LNCaP clone FGC (cell line): ENCODE measurements at regions not wholly inside any gene's neighbourhood (a gene's known extent, or its start where the extent isn't known, plus 50 kb on each side); places are given as distances from the start of the nearest gene placed in this dataset.

Experiments
- DNase-seq: peaks from one replicate; pipeline ENCODE4 v3.0.0-alpha.2; 2011; ENCODE audit warnings: low read depth
- H3K4me3 ChIP-seq: 2 replicates; pipeline ENCODE4 v1.5.1; 2011; ENCODE audit warnings: mild to moderate bottlenecking, low read depth, low read length, control low read depth
- TF ChIP-seq, protein P1 (sequence below): IDR thresholded peaks from 2 replicates; pipeline ENCODE4 v1.5.1; 2012; ENCODE audit warnings: mild to moderate bottlenecking; ENCODE audit not compliant: control insufficient read depth, insufficient read depth; ENCODE audit errors: extremely low read depth

- no peak overlapping the region for H3K4me3 ChIP-seq
- TF ChIP-seq, protein P1, sequence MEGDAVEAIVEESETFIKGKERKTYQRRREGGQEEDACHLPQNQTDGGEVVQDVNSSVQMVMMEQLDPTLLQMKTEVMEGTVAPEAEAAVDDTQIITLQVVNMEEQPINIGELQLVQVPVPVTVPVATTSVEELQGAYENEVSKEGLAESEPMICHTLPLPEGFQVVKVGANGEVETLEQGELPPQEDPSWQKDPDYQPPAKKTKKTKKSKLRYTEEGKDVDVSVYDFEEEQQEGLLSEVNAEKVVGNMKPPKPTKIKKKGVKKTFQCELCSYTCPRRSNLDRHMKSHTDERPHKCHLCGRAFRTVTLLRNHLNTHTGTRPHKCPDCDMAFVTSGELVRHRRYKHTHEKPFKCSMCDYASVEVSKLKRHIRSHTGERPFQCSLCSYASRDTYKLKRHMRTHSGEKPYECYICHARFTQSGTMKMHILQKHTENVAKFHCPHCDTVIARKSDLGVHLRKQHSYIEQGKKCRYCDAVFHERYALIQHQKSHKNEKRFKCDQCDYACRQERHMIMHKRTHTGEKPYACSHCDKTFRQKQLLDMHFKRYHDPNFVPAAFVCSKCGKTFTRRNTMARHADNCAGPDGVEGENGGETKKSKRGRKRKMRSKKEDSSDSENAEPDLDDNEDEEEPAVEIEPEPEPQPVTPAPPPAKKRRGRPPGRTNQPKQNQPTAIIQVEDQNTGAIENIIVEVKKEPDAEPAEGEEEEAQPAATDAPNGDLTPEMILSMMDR: no peak
- no peak for DNase-seq
Observed at GRCh38 chr14:101276309-101277091, 284.8 kb upstream of the DIO3 start.

DNA sequence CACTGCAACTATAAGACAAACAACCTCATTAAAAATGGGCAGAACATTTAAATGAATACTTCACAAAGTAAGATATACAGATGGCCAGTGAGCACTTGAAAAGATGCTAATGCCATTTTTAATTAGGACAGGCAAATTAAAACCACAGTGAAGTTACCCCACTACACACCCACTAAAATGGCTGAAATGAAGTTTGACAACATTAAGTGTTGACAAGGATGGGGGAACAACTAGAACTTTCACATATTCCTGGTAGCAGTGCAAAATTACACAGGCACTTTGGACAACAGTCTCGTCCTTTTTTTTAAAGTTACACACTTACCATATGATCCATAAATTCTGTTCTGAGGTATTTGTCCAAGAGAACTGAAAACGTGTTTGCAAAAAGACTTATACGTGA is 278.9 kb upstream of the DIO3 start:
- no peak overlapping the region for H3K4me3 ChIP-seq
- TF ChIP-seq, protein P1: no peak
- no peak for DNase-seq

GRCh38 chr14:101284711-101285110 is 276.6 kb upstream of the DIO3 start:
- TF ChIP-seq, protein P1: no peak

GRCh38 chr14:101286271-101287018 is 274.9 kb upstream of the DIO3 start:
- no peak for DNase-seq
- TF ChIP-seq, protein P1: no peak
- H3K4me3 ChIP-seq: no peak overlapping the region

More at GRCh38 chr14:101284711-101285110, 276.6 kb upstream of the DIO3 start:
- H3K4me3 ChIP-seq: no peak overlapping the region
- DNase-seq: no peak

GRCh38 chr14:101288436-101289229 is 272.7 kb upstream of the DIO3 start:
- no peak overlapping the region for H3K4me3 ChIP-seq
- TF ChIP-seq, protein P1: no peak
- no peak for DNase-seq

DNA sequence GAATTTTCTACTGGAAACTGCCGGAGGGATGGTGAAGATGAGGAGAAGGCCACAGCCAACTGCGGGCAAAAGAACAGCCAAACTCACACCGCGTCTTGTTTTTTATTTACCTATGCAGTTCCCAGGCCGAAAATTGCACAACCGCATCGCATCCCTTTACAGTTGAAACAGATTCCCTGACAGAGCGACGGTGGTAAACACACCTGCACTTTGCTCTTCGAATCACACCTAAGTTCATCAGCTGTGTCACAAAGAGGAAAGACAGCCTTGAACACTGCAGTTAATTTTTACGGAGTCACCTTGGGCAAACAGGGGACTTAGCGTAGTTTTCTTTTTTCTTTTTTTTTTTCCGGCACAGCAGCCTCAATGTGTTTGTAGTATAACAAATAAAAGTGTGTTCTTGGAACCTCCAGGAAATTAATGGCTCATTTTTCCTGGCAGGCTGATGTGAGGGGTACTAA is 272.0 kb upstream of the DIO3 start:
- H3K4me3 ChIP-seq: no peak overlapping the region
- TF ChIP-seq, protein P1: no peak
- no peak for DNase-seq
